GM19372 (cell line): ENCODE measurements at regions not wholly inside any gene's neighbourhood (a gene's known extent, or its start where the extent isn't known, plus 50 kb on each side); places are given as distances from the start of the nearest gene placed in this dataset.
"Not testable (repeated sequence)": the region's sequence is repeated elsewhere in the genome, so short reads cannot be mapped to it uniquely, and the experiment has no call there.

ENCODE experiments used
- ATAC-seq: cut with Tn5 transposase; IDR thresholded peaks from one replicate; pipeline ENCODE4 v1.9.1; 2021; ENCODE audit warnings: mild to moderate bottlenecking, low read depth, moderate library complexity; ENCODE audit not compliant: unreplicated experiment

DNA sequence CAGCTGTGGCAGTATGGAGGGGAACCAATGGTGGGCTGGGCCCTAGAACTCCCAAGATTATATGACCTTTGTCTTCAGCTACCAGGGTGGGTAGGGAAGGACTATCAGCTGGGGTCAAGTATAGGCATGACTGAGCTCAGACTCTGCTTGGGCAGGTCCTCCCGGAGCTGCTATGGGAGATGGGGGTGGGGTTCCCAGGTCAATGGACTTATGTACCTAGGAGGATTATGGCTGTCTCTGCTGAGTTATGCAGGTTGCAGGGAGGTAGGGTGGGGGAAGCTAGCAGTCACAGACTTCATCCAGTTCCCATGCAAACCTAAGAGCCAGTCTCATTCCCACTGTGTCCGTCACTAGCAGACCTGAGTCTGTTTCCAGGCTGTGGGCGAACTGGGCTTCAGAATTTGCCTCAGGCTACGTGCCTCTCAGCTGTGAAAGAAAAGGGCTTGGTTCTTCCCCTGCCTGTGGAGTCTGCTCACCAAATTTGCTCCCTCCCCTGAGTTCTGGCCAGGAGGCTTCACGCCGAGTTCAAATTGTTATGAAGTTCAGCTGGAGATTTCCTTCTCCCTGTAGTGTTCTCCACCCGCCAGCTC lies 985.8 kb upstream of the NRXN1 start:
- ATAC-seq = no peak

DNA sequence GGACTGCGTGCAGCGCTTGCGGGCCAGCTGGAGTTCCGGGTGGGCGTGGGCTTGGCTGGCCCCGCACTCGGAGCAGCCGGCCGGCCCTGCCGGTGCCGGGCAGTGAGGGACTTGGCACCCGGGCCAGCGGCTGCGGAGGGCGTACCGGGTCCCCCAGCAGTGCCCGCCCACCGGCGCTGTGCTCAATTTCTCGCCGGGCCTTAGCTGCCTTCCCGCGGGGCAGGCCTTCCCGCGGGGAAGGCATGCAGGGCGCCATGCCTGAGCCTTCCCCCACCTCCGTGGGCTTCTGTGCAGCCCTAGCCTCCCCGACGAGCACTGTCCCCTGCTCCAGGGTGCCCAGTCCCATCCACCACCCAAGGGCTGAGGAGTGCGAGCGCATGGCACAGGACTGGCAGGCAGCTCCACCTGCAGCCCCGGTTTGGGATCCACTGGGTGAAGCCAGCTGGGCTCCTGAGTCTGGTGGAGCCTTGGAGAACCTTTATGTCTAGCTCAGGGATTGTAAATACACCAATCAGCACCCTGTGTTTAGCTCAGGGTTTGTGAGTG lies 975.0 kb upstream of the NRXN1 start:
- ATAC-seq = not testable (repeated sequence)

DNA sequence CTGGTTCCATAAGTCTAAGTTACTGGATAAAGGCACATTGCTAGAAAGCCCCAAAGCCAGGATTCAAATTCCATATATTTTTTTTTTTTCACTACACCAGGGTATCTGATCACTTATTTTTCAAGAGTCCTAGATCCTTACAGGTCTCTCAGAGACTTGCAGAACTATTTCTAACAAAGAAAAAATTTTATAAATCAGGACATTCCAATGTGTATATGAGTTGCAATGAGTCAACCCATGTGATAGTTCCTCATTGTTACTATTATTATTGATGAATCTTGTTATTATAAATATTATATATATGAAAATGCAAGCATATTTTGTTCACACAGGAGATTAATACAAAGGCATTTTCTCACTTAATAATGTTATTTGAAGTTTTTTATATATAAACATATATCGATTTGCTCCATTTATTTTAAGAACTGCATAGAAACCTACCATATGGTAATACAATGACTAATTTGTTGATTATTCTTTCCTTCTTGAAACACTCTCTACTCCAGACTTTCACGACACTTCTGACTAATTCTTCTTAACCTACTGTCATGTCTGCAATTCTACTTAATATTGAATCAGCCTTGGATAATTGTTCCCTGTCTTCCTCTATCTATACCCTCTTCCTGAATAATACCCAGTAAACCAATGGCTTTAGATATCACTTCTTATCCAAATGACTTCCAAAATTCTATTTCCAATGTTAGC lies 968.4 kb upstream of the NRXN1 start:
- no peak for ATAC-seq

DNA sequence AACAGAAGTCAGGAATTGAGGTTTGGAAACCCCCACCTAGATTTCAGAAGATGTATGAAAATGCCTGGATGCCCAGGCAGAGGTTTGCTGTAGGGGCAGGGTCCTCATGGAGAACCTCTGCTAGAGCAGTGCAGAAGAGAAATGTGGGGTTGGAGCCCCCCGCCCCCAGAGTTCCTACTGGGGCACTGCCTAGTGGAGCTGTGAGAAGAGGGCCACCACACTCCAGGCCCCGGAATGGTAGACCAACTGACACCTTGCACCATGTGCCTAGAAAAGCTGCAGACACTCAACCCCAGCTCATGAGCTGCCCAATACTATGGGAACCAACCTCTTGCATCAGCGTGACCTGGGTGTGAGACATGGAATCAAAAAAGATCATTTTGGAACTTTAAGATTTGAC lies 967.0 kb upstream of the NRXN1 start:
- ATAC-seq = no peak

DNA sequence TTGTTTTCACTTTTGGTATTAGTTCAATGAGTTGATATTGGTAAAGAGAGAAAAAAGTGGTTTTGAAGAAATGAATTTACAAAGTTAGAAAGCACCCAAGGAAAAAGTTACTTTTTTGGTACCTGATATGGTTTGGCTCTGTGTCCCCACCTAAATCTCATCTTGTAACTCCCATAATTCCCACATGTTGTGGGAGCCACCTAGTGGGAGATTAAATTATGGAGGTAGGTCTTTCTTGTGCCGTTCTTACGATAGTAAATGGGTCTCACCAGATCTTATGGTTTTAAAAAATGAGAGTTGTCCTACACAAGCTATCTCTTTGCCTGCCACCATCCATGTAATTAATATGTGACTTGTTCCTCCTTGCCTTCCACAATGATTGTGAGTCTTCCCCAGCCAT lies 965.6 kb upstream of the NRXN1 start:
- ATAC-seq = no peak

DNA sequence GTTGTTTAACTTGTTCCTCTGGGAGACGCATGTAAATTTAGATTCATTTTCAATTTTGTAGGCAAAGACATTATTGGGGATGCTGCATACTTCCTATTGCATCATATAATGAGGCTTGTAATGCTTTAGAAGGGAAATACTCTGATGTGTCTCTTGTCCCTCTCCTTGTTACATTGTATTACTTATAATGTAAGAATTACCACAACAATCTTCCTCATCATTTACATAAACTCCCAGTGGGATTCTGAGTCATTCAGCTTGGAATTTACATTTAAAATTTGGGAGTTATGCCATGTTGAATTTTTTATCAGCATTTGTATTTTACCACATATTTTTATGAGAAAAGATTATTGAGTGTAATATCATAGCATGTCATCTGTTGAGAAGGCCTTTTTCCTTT lies 963.4 kb upstream of the NRXN1 start:
- ATAC-seq = no peak

DNA sequence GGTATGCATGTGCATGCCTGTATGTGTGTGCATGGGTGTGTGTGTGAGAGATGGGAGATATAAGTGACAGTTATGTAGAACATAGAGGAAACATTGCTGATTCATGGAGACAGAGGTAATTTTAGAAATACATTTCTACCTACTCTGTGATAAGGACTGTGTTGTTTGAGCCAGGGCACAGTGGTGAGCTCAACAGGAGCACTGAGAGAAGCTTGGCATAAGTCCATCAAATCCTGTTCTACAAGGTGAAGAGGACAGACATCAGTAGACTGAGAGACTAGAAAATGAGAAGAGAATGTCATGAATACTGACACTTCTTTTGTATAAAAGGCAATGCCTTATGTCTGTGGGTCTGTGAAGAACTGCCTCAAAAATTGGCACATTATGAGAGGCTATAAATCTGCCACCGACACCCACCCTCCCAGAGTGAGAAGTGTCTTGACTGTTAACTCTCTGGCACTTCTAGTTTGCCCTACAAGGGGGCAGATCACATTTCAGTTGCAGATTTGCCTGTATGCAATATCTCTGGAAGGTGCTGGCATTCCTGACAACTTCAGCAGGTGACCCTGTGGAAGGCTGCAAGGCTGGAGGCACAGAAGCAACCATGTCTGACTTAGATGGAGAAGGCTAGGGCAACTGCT lies 962.3 kb upstream of the NRXN1 start:
- no peak for ATAC-seq

DNA sequence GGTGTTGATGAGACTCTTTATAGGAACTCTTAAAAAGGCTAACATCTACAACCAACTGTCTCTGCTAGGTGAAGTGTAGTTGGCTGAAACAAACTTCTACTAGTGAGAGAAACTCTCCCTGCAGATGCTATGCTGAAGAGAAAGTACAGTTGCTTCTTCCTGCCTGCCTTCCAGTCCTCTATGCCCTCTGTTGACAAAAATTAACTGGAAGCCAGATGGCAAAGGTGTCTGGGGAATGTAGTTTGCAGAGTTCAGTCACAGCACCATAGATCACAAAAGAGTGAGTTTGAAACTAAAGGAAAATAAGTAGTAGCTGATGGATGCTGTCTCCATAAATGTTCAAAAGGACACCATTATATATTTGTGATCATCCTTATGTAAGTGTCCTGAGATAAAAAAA lies 958.8 kb upstream of the NRXN1 start:
- no peak for ATAC-seq

DNA sequence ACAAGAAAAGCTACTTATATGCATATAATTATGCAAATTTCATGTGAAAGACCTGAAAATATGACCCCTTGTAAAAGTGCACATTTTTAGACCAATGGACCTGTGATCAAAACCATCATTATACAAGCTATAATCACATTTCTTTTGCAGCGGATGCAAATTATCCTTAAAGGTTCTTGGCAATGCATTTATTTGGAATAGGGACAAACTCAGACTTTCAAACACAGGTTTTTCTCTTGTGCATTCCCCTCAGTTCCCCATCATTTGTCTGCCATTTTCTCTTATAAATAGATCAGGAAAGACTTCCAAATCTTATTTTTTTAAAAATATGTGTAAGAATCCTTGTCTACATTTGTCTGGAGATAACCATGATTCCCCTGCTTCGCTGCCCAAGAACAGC lies 954.2 kb upstream of the NRXN1 start:
- ATAC-seq = no peak

DNA sequence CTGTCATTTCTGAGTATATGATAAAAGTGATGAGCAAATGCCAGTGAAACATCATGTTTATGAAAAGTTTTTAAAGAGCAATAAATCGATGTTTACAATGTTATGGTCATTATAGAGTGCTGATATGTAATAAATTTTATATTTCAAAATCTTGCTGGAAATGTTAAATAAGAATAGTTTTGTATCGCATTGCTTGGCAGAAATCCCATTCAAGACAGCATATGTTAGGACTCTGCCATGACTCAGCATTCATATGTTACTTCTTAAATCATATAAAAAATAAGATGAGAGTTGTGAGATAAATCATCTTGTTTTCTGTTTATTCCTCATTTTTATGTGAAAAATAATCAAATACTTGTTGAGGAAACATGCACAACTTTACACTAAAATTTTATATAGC lies 949.9 kb upstream of the NRXN1 start:
- no peak for ATAC-seq

DNA sequence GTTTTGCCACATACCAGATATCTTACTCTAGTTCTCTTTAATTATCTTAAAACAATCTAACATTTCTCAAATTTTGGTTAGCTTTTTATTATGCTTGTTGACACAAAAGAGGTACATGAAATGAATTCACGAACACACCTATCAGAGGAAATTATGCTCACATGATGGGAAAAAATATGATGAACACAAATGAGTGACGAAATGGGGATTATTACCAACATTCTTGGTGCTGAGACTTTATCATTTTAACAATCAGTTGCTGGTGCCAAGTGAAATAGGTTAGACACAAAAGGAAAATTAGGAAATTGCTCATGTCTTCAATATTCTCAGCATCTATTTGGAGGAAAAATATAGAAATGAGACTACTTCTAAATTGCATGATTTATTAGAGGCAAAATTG lies 944.7 kb upstream of the NRXN1 start:
- ATAC-seq = no peak

DNA sequence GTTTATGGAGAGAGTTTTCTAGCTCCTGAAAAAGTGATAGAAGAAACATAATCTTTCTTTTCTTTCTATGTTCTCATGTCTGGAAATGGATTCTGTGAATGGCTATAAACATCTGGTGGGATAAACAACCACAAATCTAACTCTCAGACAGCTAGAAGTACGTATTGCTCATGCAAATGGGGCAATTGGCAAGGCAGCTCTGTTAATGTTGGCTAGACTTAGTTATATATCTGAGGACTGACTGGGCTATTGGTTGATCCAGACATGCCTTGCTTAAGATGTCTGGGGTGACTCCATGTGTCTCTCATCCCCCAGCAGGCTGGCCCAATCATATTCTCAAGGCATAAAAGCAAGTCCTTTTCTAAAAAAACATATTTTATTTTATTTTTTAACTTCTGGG lies 939.2 kb upstream of the NRXN1 start:
- ATAC-seq = no peak

DNA sequence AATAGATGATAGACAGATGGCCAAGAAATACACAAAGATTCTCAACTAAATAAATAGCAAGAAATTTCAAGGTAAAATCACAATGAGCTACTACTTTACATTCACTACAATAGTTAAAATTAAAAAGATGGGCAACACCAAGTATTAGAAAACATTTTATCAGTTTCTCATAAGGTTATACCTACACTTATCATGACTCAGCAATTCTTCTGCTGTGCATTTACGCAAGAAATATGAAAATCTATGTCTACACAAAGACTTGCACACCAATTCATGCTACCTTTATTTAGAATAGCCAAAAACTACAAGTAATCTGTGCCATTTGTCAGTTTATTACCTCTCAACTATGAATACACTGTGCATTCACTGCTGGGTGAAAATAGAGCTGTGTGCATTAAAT lies 937.4 kb upstream of the NRXN1 start:
- no peak for ATAC-seq

DNA sequence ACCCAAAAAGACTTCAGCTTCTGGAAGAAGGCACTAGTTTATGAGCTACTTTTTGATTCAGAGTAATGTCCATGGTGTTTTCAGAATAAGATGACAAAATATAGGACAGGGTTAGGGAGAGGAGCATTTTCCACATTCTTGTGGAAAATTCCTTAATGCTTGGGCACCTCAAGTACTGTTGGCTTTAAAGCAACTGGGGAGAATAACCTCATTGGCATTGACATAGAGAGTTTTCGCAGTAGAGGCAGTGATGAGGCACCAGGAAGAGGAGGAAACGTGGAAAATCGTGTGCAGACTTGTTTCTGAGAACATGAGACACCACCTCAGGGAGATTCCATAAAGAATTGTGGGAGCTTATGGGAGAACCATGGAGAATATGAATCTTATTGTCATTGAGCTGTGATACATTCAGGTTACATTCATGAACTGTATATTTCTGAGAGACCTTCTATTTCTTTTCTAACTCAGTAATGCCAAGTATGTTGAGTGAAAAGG lies 929.0 kb upstream of the NRXN1 start:
- ATAC-seq = no peak

DNA sequence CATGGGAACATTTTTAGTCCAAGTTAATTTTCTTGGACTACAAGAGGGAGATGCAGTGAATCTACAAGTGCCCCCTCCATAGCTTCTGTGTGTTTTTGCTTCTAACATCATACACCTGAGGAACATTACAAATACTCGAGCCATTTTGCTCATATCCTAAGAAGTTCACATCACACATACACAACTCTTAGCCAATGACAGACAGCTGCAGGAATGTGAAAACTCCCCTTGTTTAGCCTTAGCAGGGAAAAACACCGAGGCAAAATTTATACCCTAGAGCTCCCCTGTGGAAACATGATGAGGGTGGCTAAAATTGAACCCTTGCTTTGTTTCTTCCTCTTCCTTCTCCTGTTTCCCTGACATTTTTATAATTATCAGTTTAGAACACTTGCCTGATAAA lies 928.3 kb upstream of the NRXN1 start:
- ATAC-seq = no peak

DNA sequence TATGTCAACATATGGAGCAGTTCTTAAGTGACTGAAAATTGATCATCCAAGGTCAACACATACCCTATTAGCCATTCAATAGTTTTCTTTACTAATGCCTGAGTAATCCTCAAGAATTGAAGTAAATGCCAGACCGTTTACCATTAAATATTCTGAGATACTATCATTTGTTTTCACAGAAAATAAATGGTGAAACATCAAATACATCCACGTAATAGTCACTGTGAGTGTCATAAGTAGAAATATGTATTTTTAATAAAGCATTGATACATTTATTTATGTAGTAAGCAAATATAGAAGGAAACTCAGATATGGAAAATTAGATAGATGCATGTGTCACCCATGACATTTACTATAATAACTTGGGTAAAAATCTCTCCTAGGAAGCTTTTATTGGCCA lies 927.8 kb upstream of the NRXN1 start:
- no peak for ATAC-seq

DNA sequence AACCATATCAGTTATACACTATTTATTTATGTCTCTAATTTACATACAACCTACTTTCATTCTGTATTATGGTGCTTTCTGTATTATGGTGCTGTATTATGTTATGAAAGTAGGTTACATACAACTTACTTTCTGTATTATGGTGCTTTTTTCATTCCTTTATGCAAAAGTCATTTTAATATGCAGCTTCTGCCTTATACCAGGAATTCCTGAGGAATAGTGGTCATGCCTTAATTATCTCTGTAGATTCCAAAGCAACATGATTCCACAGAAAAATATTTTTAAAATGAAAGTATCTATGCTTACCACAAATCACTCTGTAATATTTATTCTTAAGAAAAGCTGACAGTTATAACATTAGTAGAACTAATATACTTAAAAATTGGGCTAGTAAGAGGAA lies 922.0 kb upstream of the NRXN1 start:
- no peak for ATAC-seq

DNA sequence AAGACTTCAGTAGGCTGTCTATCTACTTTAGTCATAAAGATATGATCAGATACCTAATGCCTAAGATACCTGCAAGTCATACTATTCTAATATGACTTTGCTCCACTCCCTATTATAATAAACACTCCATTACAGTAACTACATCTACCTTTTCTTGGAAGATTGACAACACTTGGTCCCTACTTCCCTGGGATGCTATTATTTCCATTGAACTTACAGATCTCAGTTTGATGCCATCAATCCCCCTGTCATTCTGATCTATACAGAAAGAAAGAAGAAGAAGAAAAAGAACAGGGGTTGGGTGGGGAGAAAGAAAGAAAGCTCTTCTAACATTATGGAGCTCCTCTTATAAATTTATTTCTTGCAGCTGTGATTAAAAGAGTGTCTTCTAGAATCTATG lies 889.1 kb upstream of the NRXN1 start:
- no peak for ATAC-seq

DNA sequence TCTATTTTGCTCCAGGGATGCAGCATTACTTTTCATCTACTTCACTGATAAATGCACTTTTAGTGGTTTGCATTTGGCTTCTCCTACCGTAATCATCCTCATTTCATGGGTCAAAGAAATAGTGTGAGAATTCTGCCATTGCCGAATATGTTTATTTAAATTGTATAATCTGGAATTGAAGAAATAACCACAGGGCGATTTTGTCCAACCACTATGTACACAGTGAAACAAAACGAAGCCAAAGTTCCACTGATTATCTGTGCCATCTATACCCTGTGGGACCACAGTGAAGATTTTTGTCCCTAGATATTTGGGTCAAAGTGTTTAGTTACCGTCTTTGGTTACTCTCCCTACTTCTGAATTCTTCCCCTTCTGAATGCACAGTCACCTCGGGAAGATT lies 888.6 kb upstream of the NRXN1 start:
- no peak for ATAC-seq

DNA sequence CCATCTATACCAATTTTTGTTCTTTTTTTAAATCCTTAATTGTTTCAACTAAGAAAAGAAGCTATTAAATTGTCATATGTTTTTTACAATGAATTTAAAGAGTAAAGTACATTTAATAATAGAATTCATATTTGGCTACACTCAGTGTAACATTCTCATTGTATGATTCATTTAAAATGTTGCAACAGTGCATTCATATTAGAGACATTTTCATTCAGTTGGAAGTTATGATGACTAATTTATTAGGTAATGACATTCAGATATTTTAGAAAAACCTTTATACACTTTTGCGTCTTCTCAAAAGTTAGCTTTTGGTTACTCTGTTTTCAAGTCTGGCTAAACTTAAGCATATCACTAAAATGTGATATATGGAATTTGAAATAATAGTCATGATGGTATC lies 887.5 kb upstream of the NRXN1 start:
- ATAC-seq = no peak

DNA sequence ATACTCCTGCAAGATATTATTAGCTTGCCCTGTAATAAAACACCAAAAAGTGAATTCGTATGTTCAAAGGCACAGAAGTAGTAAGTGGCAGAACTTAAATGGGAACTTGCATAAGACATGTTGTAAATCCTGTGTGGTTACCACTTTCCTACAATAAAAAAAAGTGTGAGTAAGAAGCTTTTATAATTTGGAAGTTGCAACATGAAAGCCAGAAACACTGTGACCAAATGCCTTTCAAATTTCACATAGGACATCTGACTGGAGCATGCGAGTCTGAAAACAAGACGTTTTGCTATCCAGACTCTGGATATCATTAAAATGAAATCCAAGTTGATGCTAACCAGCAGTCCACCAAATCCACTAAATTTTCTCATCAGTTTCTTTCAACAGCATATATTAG lies 886.2 kb upstream of the NRXN1 start:
- ATAC-seq = no peak

DNA sequence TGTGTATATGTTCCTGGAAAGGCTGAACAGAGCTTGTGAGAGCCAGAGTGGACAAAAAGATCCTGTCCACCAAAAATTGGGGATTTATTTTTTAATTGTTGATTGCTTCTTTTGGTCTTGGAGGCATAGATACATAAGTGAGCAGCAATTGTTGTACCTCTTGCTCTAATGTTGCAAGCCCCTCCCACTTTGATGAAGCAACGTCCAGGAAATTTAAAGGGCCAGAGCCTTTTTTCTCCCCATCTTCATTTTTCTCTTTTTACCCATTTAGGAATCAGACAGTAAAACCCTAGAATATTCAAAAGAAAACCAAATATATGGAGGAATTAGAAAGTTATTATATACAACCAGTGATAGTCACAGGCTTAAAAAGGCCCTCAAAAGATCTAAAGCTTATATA lies 871.8 kb upstream of the NRXN1 start:
- no peak for ATAC-seq
